GM12874 (cell line): ENCODE measurements at regions not wholly inside any gene's neighbourhood (a gene's known extent, or its start where the extent isn't known, plus 50 kb on each side); places are given as distances from the start of the nearest gene placed in this dataset.

Source experiments
- TF ChIP-seq, protein P1 (sequence below): IDR thresholded peaks from 2 replicates; pipeline ENCODE4 v1.5.1; 2011; ENCODE audit warnings: low read depth, mild to moderate bottlenecking, control low read depth, low read length, moderate library complexity; ENCODE audit not compliant: insufficient read depth

GRCh38 chr3:106215047-106215446 is 346.2 kb upstream of the CBLB start:
- TF ChIP-seq, protein P1, sequence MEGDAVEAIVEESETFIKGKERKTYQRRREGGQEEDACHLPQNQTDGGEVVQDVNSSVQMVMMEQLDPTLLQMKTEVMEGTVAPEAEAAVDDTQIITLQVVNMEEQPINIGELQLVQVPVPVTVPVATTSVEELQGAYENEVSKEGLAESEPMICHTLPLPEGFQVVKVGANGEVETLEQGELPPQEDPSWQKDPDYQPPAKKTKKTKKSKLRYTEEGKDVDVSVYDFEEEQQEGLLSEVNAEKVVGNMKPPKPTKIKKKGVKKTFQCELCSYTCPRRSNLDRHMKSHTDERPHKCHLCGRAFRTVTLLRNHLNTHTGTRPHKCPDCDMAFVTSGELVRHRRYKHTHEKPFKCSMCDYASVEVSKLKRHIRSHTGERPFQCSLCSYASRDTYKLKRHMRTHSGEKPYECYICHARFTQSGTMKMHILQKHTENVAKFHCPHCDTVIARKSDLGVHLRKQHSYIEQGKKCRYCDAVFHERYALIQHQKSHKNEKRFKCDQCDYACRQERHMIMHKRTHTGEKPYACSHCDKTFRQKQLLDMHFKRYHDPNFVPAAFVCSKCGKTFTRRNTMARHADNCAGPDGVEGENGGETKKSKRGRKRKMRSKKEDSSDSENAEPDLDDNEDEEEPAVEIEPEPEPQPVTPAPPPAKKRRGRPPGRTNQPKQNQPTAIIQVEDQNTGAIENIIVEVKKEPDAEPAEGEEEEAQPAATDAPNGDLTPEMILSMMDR, result no peak

GRCh38 chr3:106217745-106218144 is 348.9 kb upstream of the CBLB start:
- TF ChIP-seq, protein P1, result no peak

DNA sequence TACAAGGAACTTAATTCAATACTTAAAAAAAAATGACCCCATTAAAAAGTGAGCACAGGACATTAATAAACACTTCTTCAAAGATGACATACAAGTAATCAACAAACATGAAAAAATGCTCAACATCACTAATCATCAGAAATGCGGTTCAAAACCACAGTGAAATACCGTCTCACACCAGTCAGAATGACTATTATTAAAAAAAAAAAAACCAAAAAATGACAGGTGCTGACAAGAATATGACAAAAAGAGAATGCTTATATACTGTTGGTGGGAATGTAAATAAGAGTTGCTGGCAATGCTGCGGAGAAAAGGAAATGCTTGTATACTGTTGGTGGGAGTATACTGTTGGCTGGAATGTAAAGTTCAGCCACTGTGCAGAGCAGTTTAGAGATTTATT is 358.3 kb upstream of the CBLB start:
- TF ChIP-seq, protein P1, result no peak

DNA sequence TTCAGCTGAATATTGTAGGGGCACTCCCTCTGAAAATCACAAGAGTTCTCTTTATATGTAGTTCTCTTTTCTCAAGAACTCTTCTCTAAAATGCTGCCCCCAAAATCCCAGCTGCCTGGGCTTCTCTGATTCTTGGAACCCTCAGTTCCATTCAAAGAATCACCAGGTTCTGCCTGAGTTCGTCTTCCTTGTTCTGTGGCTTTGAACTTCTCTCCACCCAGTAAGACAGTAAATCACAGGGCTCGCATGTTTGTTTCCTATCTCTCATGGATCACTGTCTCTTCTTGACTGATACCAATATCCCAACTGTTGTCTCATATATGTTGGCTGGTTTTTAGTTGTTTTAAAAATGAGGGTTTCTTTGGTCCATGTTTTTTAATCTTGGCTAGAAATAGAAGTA is 359.5 kb upstream of the CBLB start:
- TF ChIP-seq, protein P1, result no peak

GRCh38 chr3:106229495-106230278 is 360.9 kb upstream of the CBLB start:
- TF ChIP-seq, protein P1, result no peak

DNA sequence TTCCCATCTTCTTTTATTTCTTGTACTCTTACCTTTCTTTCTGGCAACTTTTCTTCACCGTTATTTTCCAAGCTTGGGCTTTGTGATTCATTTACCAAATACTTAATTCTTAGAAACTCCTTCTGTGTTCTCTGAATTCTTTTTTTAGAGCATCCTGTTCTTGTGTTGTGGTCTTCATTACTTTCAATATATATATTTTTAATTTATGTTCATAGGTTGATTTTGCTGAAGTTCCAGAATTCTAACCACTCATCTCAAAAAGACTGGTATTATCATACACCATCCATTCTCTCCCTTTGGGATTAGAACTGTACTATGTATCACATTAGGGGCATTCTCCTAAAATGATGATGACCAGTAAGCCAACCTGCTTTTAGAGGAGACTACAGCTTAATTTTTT is 362.3 kb upstream of the CBLB start:
- TF ChIP-seq, protein P1, result no peak

- TF ChIP-seq, protein P1, result no peak
Observed at GRCh38 chr3:106232956-106233355, 364.1 kb upstream of the CBLB start.
